Body of pancreas (tissue), 4 donors: ENCODE measurements at regions not wholly inside any gene's neighbourhood (a gene's known extent, or its start where the extent isn't known, plus 50 kb on each side); places are given as distances from the start of the nearest gene placed in this dataset.

Experiments
- CTCF ChIP-seq, 7 experiments: fragments of 450-650 bp in 4 of 7; fragments of 200-600 bp in 3 of 7; sonication (generic) in 3 of 7; IDR thresholded peaks; one replicate each; pipeline ENCODE4 v1.5.1; 2016 to 2019; ENCODE audit warnings: antibody characterized with exemption in 7 of 7
- POLR2A ChIP-seq, 3 donors: fragments of 450-650 bp; IDR thresholded peaks; one replicate each; pipeline ENCODE4 v1.6.1; 2016; ENCODE audit warnings: antibody characterized with exemption in 3 of 3, mild to moderate bottlenecking in 2 of 3

- TF ChIP-seq CTCF (IDR thresholded peaks at IDR 0.05): no peak
- TF ChIP-seq POLR2A (IDR thresholded peaks at IDR 0.05): no peak
These were observed 114.6 kb upstream of the PLD5 start for GRCh38 chr1:242639104-242639503.
